A673 (cell line): ENCODE measurements at regions not wholly inside any gene's neighbourhood (a gene's known extent, or its start where the extent isn't known, plus 50 kb on each side); places are given as distances from the start of the nearest gene placed in this dataset.
"Not testable (repeated sequence)": the region's sequence is repeated elsewhere in the genome, so short reads cannot be mapped to it uniquely, and the experiment has no call there.

Source experiments
- BruUV-seq: library from RNA; stranded (reverse); fragments of 400-500 nt; replicated peaks from 2 replicates; lab custom pipeline; 2021; lab: Mats Ljungman, UMichigan
- CTCF ChIA-PET: fragments of 300-600 bp; sonication (Branson Sonifier 250); formaldehyde crosslinking; loops from one replicate; lab custom pipeline; 2022; ENCODE audit warnings: antibody characterized with exemption; lab: Charles Lee
- POLR2A ChIA-PET: fragments of 300-600 bp; sonication (Branson Sonifier 250); formaldehyde crosslinking; loops from one replicate; lab custom pipeline; 2022; ENCODE audit warnings: antibody characterized with exemption; ENCODE audit not compliant: low non-redundant PET; lab: Charles Lee
- DNase-seq: peaks from one replicate; pipeline ENCODE4 v3.0.0-alpha.2; 2015; ENCODE audit warnings: low spot score
- H3K27ac ChIP-seq: fragments of 200-600 bp; sonication (generic); 2 replicates; pipeline ENCODE4 v1.5.1; 2016; ENCODE audit warnings: mixed run types, low read depth, mild to moderate bottlenecking, mixed read lengths, antibody characterized with exemption, low read length; ENCODE audit not compliant: poor library complexity, severe bottlenecking
- H3K27me3 ChIP-seq: fragments of 200-600 bp; sonication (generic); replicated peaks from 2 replicates; pipeline ENCODE4 v1.6.1; 2017; ENCODE audit warnings: mixed run types, low read depth, mild to moderate bottlenecking, mixed read lengths, antibody characterized with exemption, low read length; ENCODE audit not compliant: insufficient read depth, poor library complexity
- H3K36me3 ChIP-seq: fragments of 200-600 bp; sonication (generic); 2 replicates; pipeline ENCODE4 v1.6.1; 2016; ENCODE audit warnings: mixed run types, mild to moderate bottlenecking, mixed read lengths, antibody characterized with exemption, low read length; ENCODE audit not compliant: insufficient read depth, poor library complexity, severe bottlenecking
- H3K4me1 ChIP-seq: fragments of 200-600 bp; sonication (generic); 2 replicates; pipeline ENCODE4 v1.6.1; 2017; ENCODE audit warnings: mixed run types, mild to moderate bottlenecking, mixed read lengths, antibody characterized with exemption, low read length; ENCODE audit not compliant: insufficient read depth, poor library complexity, severe bottlenecking
- H3K4me3 ChIP-seq: fragments of 200-600 bp; sonication (generic); 2 replicates; pipeline ENCODE4 v1.5.1; 2016; ENCODE audit warnings: low read depth, mixed run types, mild to moderate bottlenecking, mixed read lengths, low read length; ENCODE audit not compliant: poor library complexity, severe bottlenecking
- H3K9me3 ChIP-seq: fragments of 200-600 bp; sonication (generic); 2 replicates; pipeline ENCODE4 v1.6.1; 2016; ENCODE audit warnings: mixed run types, low read depth, mild to moderate bottlenecking, mixed read lengths, antibody characterized with exemption, low read length; ENCODE audit not compliant: poor library complexity, severe bottlenecking
- EZH2 ChIP-seq: fragments of 200-600 bp; sonication (generic); IDR thresholded peaks from 2 replicates; pipeline ENCODE4 v1.6.1; 2017; ENCODE audit warnings: borderline replicate concordance, low read depth, mild to moderate bottlenecking, mixed read lengths, antibody characterized with exemption, low read length; ENCODE audit not compliant: poor library complexity, severe bottlenecking
- intact Hi-C: fragments of 100-400 bp; cut with micrococcal nuclease; formaldehyde crosslinking; loops from one replicate; pipeline ENCODE4 v1.10.0; 2022; ENCODE audit not compliant: unreplicated experiment
- TF ChIP-seq, protein P1 (sequence below): fragments of 300-800, 200-600 bp; sonication (generic); conservative IDR thresholded peaks from 2 replicates; pipeline ENCODE4 v1.5.1; 2017; ENCODE audit warnings: low read depth, mild to moderate bottlenecking, antibody characterized with exemption, low read length, moderate library complexity, mixed read lengths

GRCh38 chr12:7555752-7556151 lies 52.2 kb upstream of the CD163 start:
- no TSS peak for BruUV-seq
- Histone ChIP-seq H3K27me3 (peaks cover 7% of the 10 kb centered on the region), H3K27ac (no peak overlapping the region), H3K9me3 (no peaks in the 10 kb centered on the region), H3K36me3 (no peaks in the 10 kb centered on the region), H3K4me3 (no peak overlapping the region), H3K4me1 (no peaks in the 10 kb centered on the region)
- DNase-seq: peak; percentile 21
- ChIA-PET CTCF (no interaction called here), POLR2A (no interaction called here)
- intact Hi-C loops: no loop called here
- TF ChIP-seq, protein P1, sequence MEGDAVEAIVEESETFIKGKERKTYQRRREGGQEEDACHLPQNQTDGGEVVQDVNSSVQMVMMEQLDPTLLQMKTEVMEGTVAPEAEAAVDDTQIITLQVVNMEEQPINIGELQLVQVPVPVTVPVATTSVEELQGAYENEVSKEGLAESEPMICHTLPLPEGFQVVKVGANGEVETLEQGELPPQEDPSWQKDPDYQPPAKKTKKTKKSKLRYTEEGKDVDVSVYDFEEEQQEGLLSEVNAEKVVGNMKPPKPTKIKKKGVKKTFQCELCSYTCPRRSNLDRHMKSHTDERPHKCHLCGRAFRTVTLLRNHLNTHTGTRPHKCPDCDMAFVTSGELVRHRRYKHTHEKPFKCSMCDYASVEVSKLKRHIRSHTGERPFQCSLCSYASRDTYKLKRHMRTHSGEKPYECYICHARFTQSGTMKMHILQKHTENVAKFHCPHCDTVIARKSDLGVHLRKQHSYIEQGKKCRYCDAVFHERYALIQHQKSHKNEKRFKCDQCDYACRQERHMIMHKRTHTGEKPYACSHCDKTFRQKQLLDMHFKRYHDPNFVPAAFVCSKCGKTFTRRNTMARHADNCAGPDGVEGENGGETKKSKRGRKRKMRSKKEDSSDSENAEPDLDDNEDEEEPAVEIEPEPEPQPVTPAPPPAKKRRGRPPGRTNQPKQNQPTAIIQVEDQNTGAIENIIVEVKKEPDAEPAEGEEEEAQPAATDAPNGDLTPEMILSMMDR: no peak
- no peak for TF ChIP-seq EZH2

- intact Hi-C loops, H3K9me3 ChIP-seq, H3K4me1 ChIP-seq, H3K4me3 ChIP-seq, H3K27me3 ChIP-seq, H3K36me3 ChIP-seq, POLR2A ChIA-PET, H3K27ac ChIP-seq, DNase-seq, BruUV-seq, CTCF ChIA-PET: not testable (repeated sequence)
Observed at GRCh38 chr12:7554831-7555230, 51.3 kb upstream of the CD163 start.
